CD4-positive, alpha-beta T cell treated with Interleukin-15 for 1 hour (primary cell): ENCODE measurements at regions not wholly inside any gene's neighbourhood (a gene's known extent, or its start where the extent isn't known, plus 50 kb on each side); places are given as distances from the start of the nearest gene placed in this dataset.

Experiments
- DNase-seq: peaks from one replicate; pipeline ENCODE4 v3.0.0-alpha.2; 2020

DNA sequence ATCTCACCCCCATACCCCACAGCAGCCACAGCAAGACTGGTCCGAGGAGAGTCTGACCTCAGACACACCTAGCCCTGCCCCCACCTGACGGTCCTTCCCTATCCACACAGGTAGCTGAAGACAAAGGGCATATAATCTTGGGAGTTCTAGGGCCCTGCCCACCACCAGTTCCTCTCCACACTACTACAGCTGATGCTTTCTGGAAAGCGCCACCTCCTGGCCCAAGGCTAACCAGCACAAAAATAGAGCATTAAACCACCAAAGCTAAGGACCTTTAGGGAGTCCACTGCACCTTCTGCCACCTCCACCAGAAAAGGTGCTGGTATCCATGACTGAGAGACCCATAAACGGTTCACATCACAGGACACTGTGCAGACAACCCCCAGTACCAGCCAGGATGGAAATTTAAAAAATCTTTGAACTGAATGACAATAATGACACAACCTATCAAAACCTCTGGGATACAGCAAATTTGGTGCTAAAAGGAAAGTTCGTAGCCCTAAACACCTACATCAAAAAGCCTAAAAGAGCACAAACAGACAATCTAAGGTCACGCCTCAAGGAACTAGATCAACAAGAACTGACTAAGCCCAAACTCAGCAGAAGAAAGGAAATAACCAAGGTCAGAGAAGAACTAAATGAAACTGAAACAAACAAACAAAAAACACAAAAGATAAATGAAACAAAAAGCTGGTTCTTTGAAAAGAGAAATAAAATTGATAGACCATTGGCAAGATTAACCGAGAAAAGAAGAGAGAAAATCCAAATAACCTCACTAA lies 122.1 kb upstream of the TPRG1 start:
- DNase-seq: no peak

DNA sequence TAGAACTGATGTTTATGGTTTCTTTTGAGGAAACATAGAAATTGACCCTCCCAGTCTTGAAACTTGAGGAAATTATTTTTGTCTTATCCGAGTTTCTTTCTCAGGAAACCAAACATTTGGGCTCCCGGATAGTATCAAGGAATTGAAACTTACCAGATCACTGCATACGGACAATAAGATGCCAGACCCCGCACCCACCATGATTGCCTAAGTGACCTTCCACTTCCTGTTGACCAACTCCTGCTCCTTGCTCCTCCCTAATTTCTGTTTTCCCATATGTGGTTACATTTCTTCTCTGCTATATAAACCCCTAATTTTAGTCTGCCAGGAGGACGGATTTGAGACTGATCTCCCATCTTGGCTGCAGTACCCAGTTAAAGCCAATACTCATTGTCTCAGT lies 118.4 kb upstream of the TPRG1 start:
- DNase-seq: no peak

DNA sequence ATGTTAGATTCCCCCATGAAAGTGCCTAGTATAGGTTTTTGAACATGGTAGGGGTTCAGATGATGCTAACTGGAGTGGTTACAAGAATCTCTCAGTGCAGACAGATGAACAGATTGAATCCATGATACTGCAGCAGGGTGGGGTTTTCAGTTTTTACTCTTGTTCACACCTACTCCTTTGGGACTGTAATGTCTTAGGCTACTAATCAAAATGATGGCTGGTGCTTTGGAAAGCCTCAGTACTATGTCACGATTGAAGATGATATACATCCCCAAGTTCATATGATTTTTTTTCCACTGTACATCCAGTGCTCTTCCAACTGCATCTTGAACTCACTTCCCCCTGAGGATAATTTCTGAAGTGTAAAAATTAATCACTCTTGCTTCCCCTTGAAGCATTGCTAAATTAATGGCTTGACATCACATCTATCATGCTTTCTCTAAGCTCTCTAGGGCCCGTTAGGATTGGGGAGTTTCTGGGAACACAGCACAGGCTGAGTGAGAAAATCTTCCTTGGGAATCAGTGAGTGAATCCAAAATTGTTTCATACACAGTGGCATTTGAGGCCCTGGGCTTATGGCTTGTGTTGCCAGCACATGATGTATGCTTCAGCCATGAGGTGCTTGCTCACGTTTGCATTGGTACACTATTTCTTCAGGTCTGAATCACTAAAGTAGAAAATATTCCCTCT lies 115.0 kb upstream of the TPRG1 start:
- no peak for DNase-seq

DNA sequence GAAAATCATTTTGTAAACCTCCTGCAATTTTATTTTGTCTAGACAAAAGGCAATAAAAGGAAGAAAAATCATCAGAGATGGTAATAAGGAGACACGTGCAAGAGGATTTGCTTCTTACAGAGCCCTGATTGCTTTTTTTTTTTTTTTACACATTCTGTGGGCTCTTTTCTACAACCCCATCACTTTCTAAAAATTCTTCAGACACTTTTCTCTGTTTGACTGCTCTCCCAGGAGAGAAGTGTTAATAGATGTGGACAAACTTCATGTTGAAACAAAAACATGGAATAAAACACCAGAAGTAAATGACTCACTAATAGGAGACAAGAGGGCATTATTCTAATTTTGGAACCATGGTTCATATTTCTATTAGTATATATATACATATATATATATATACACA lies 114.4 kb upstream of the TPRG1 start:
- no peak for DNase-seq

DNA sequence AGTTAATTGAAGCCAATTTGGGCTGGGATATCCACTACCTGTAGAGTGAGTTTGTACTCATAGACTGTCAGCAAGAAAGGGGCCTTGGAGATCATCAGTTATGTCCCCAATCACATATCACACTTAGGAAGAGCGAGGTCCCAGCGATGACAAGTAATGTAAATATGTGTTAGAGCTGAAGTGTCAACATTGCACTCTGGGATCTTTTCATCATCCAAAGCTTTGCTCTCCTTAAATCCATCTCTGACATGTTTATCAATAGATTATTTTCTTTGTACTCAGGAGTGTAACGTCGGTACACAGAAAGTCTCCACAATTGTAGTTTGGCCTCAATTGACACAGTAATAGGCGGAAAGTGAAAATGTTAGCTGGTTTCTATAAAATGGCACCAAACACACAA lies 113.7 kb upstream of the TPRG1 start:
- no peak for DNase-seq

DNA sequence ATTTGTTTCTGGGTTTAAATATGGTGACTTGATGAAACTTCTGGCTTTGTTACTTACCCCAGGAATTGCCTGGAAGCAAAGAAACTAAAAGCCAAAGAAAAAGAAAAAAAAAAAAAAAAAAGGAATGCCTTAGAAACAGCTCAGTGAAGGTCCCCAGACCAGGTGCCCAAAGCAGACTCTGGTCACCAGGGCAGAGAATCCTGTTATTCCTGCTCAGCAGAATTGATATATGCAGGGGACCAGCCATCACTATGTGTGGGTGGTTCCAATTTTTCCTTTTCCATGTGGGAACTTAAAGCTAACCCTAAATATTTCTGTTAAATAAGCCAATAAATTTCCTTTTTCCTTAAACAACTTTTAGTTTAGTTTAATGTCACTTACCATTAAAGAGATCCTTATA lies 100.8 kb upstream of the TPRG1 start:
- no peak for DNase-seq

DNA sequence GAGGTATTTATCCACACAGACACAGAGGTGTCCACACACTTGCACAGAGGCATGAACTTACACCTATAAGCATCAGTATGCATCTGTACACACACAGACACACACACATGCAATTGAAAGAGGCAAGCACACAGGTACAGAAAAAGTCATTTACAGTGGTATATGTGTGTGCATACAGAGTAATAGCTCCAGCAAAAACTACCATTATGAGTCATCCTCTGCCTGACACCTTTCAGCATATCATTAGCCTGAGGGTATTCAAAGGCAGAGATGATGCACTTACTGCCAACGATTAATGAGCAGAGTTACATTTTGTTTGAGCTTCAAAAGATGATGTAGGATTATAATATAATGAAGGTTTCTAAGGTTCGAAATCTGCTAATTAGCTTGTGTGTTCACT lies 100.3 kb upstream of the TPRG1 start:
- DNase-seq: no peak

DNA sequence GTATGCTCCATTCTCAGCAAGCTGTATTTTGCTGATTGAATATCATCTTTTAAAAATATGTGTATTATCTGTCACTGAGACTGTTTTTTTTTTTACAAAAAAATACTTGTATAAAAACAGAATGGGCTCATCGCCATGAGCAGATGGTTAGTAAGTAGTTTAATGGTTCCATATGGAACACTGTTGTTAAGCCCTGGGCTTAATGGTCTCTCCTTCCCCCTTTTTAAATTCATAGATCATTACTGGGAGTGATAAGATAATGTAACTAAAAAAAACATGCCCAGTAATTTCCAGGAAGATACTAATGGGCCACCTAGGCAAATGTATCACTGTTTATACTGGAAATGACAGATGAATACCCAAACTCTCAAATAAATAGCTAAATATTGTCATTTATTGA lies 95.3 kb upstream of the TPRG1 start:
- no peak for DNase-seq

DNA sequence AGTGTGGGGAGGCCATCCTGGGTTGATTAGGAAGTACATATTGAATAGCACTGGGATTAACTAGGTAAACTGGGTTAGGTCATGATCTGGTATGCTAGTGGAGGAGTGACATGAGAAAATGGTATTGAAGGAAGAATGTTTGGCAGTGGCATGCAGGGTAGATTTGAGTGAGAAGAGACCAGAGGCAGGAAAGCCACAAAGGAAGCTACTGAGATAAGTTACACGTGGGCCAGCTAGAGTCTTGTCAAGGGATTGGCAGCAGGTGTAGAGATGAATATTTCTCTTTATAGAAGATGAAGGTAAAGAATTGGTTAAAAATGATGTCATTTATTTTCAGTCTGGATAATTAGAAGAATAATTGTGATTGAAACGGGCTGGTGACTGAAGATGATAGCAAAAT lies 91.0 kb upstream of the TPRG1 start:
- DNase-seq: no peak

DNA sequence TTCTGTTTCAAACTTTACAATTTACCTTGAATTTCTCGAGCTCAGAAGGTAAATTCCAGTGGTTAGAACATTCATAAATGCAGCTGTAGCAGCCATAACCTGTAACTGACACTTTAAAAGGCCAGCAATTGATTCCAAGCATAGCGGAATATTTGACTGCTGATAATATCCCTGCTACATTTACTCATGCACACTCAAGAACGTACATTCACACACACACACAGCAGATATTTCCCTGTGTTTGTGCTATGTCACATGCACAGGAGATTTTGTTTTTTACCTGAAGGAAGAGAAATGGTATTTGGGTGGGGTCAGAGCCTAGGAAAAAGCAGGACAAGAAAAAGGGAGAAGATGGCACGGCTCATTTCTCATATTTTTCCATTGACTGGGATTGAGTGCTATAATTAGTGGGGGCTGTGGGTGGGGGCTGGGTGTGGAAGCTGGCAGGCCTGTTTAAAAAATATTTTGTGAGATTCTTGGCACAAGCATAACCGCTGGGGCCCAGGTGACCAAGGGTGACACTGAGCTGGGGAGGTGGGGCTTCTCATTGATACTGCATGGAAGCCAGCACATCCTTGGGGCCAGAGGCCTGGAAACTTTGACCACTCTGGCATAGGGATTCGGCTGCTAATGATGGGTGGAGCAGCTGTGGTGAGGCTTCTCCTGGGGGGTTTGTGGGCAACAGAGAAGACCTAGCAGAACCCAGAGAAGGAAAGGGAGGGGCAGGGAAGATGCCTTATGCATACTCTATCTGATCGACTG lies 88.9 kb upstream of the TPRG1 start:
- no peak for DNase-seq

DNA sequence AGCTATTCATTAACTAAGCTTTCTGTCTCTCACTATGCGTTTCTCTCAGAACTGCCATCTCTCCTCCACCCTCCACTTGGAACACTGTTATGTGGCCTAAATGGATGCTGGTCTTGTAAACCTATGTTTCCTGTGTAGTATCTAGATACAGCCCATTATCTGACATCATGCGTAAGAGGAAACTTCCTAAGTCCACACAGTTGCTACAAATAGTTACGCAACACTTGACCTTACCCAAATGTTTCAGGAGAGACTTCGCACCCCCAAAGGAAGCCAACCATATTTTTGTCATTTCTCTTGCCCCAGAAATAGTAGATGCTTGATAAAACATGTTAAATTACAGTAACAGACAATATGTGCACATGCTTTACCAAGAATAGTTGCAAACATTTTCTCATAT lies 87.2 kb upstream of the TPRG1 start:
- DNase-seq: no peak

DNA sequence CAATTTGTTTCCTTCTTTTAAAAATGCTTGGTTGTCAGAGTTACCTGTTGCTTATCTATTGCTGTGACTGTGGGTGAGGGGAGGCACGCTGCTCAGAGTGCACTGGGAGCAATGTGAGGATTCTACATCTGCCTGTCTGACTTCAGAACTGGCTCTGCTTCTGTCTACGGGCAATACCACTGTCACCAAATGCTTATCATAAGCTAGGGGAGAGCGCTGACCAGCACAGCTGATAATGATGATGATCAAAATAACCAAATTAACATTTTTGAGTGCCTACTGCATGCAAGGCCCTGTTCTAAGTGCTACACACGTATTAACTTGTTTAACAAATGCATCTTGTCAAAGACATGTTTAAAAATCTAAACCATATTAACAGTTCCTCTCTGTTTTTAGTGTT lies 79.2 kb upstream of the TPRG1 start:
- DNase-seq: no peak

DNA sequence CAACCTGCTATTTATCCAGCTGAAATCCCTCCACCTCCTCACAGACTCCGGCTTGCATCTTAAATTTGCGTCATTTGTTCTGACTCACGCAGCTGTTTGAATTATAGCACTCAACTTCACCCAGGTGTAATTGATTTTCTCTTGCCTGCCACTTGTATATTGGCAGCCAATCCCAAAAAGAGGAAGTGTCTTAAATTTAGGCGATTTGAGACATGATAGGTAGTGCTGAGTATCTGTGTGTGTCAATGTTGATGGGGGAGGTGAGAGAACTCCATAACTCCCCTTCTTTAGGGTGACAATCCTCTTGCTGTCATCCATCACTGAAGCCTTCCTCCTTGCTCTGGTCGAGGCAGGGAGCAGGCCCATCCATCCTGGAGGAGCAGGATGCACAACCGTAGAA lies 77.2 kb upstream of the TPRG1 start:
- no peak for DNase-seq

DNA sequence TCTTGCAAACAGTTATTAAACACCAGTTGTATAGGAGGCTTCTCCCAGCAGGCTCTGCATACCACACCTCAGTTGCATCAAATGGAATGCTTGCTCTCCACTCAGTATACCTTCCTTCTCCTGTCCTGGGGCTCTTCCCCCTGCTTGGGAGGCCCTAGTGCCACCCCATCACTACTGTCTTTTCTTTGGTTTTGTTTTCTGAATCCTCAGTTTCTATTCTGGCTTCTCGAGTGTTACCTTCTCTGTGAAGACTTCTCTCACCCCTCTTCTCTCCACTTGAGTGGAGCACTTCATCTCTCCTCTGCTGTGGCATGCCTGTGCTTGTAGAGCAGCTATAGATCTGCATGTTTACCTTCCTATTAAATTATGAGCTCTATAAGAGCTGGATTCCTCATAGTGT lies 75.7 kb upstream of the TPRG1 start:
- DNase-seq: no peak

DNA sequence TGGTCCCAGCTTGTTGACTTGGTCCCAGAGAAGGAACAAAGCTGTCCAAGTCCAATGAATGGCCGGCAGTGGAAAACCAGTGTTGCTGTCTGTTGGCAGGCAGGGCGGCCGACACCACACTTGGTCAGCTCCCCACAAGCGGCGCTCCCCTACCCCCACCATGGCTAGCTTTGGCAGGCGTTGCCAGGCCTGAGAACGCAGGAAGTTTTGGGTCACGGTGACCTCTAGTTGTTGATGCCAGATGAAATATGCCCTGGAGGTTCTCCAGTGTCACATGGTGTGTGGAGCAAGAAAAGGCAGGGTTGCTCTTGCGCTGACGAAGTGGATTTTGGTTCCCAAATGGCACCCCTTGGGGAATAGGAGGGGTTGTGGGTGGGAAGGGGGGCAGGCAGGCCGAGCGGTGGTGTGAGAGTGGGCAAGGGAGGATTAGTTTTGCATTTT lies 72.7 kb upstream of the TPRG1 start:
- no peak for DNase-seq

DNA sequence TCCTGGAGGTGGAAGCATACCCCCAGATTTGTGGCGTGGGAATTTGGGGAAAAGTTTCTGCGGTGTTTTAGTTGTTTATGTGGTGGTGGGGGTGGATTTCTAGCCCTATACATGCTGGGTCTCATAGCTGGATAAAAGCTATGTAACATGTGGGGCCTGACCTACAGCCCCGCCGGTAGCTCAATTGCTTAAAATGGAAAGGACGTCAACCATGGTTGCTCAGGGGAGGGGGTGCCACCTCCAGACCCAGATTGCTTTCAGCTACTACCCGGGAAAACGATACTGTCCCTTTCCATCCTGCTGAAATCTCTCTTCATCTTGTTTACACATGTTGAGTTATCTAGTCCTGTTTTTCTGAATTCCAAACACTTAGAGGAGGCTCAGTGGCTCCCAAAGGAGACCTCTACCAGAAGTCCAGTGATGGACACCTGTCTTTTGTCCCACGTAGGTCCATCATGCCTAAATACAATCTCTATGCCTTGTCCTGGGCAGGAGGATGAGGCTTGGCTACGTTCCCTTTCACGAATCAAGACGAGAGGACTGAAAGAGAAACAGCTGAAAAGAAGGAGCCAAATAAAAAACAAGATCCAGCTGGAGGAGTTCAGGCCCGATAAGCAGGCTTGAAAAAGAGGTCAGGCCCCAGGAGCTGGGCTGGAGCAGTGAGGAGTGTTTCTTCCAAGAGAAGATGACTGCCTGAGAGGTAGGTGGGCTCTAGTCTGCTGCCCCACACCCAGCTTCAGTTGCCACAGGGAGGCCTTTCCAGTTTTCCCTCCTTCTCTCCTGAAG lies 72.1 kb upstream of the TPRG1 start:
- DNase-seq: no peak

DNA sequence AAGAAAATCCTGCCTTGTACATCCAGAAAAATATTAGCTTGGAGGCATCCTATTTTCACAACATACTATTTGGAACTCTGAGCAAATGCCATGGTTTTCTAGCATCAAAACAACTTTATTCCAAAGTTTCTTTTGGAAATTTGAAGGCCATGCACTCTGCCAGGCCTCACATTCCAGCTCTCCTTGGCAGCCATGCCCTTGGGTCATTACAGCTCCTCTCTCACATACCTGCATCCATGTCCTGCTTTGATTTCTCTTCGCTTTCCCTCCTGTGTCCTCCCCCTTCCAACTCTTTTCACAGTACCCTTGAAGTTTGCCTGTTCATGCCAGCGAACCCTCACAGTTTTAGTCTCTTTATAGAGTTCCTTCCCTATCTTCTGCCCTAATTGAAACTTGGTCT lies 70.9 kb upstream of the TPRG1 start:
- DNase-seq: no peak

DNA sequence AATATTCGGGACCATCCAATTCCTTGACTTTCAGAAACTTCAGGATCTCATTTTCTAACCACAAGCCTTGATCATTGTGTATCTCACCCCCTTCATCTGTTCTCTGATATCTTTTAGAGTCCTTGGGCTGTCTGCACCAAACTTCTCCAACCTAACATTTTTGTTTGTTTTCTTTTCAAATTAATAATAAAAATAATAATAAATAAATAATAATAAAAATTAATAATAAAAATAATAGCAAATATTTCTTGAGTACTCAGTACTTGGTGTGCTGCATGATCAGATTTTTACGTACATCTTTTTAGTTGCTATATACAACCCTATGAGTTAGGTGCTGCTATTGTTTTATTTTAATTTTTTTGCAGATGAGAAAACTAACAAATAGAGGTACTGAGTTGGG lies 70.2 kb upstream of the TPRG1 start:
- no peak for DNase-seq

DNA sequence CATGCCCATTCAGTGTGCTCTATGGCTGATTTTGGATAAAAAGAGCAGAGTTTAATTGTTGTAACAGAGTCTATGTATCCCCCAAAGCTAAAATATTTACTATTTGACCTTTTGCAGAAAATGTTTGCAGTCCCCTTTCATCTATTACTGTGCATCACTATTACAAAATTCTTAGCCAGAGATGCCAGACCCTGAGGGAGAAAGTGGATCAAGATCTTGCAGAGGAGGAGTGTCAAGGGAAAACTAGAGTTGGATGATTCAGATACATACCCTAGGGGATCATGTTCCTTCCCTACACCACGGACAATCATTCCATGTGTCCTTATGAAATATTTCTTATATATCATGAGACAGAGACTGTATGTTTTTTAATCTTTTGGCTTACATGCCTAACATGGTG lies 68.6 kb upstream of the TPRG1 start:
- no peak for DNase-seq

DNA sequence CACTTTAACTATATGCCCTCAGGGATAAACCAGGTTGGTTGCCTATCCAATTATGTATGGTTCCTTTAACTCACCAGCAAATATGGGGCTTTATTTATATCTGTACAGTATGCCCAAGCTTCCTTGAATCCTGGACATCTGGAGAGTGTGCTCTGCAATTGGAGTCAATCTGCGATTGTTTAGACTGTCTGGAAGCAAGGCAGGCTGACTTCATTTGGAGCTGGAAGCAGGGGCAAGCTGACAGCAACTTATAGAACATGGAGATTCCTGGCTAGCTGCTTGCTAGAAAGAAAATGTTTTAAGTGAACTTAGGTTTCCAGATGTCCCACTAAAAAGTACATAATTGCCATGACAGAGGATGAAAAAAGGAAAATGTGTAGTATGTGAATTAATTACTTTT lies 63.7 kb upstream of the TPRG1 start:
- DNase-seq: no peak

DNA sequence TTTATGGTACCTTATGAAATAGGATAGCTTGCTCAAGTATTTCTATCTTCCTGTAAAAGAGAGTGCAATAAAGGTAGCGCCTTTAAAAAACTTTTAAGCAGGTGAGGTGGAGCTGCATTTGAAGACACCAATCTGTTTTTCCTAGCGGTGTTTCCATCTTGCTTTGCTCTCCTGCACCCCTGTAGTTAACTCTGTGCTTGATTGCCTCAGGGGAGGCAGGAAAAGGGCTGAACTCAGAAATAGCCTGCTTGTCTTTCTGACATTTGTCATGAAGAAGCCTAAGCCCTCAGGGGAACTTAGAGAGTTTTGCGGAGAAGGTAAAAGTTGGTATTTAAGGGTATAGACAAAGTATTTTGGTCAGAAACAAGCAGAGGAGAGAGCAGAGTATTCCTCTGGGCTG lies 63.0 kb upstream of the TPRG1 start:
- DNase-seq: no peak

DNA sequence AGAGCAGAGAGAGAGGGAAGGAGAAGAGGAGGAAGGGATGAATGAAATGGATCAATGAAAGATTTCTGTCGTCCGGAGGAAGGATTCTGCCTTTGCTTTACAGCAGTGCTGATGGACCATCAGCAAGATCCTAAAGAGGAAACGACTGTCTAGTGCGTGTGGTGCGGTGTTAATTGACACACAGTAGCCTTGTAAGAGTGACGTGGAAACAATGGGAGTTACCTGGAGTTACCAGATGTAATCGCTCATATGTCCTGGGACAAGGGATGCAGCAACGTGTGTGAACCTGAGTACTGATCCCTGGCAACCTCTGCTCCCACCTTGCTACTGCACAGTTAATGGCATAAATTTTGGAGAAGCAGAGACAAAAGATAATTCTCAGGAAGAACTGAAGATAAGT lies 62.6 kb upstream of the TPRG1 start:
- no peak for DNase-seq

DNA sequence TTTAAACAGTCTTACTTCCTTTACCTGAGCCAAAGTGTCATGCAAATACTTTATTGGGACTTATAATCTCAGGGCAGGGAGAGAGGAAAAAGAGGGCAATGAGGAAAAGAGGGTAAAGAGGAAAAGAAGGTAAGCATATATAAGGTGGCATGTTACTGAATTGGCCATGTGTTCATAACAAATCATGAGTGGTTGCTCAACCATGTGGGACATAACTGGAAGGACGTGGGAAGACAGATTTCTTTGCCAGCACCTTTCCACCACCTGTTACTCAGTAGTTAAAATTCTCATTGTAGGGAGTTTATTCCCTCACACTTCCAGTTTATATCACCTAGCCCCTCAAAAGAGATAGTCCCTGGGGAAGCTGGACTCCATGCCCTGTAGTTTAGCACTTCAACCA lies 54.7 kb upstream of the TPRG1 start:
- DNase-seq: no peak
